ENCODE measurements at regions not wholly inside any gene's neighbourhood (a gene's known extent, or its start where the extent isn't known, plus 50 kb on each side); places are given as distances from the start of the nearest gene placed in this dataset.

- TF ChIP-seq CTCF (IDR thresholded peaks at IDR 0.05), result no peak
- no peak for TF ChIP-seq USF2 (IDR thresholded peaks at IDR 0.05)
- TF ChIP-seq, protein P1, sequence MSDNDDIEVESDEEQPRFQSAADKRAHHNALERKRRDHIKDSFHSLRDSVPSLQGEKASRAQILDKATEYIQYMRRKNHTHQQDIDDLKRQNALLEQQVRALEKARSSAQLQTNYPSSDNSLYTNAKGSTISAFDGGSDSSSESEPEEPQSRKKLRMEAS (IDR thresholded peaks at IDR 0.05), result no peak
- no peak for TF ChIP-seq CEBPB (IDR thresholded peaks at IDR 0.05)
- TF ChIP-seq RNF2 (IDR thresholded peaks at IDR 0.05; ENCODE audit: borderline replicate concordance, low read depth), result no peak
- no peak for TF ChIP-seq REST (IDR thresholded peaks at IDR 0.05)
These were observed 106.6 kb upstream of the FMN2 start for GRCh38 chr1:239985044-239985443.

Data from A549 (cell line).